ENCODE measurements at regions not wholly inside any gene's neighbourhood (a gene's known extent, or its start where the extent isn't known, plus 50 kb on each side); places are given as distances from the start of the nearest gene placed in this dataset.

- no peak for TF ChIP-seq SP1 (IDR thresholded peaks at IDR 0.05; ENCODE audit: low read depth, low read length)
- TF ChIP-seq CTBP2 (IDR thresholded peaks at IDR 0.05; ENCODE audit: borderline replicate concordance, insufficient read depth, insufficient read length, low read length) = no peak
- no peak for TF ChIP-seq BCL11A (IDR thresholded peaks at IDR 0.05; ENCODE audit: low read depth in 2 of 2, low read length in 2 of 2)
- no peak for TF ChIP-seq POLR2A (IDR thresholded peaks at IDR 0.05; ENCODE audit: control extremely low read depth in 1 of 2, low read depth in 2 of 2, low read length in 2 of 2)
- TF ChIP-seq CTCF (IDR thresholded peaks at IDR 0.05; ENCODE audit: control extremely low read depth in 1 of 3, insufficient read depth in 1 of 3, low read depth in 1 of 3, low read length in 3 of 3) = no peak
- TF ChIP-seq EZH2 (IDR thresholded peaks at IDR 0.05; ENCODE audit: low read depth, low read length, severe bottlenecking) = no peak
- TF ChIP-seq TAF1 (IDR thresholded peaks at IDR 0.05; ENCODE audit: low read depth, low read length) = no peak
Observed at GRCh38 chr7:52091101-52091500, 774.5 kb upstream of the COBL start.

All from H1 (cell line).